GM12878 (cell line): ENCODE measurements at regions not wholly inside any gene's neighbourhood (a gene's known extent, or its start where the extent isn't known, plus 50 kb on each side); places are given as distances from the start of the nearest gene placed in this dataset.

Experiments used
- BMI1 ChIP-seq: fragments of 450-650 bp; IDR thresholded peaks from 2 replicates; pipeline ENCODE4 v1.6.1; 2016; ENCODE audit warnings: mild to moderate bottlenecking, moderate library complexity, borderline replicate concordance
- CREB1 ChIP-seq: IDR thresholded peaks from 2 replicates; pipeline ENCODE4 v1.6.1; 2012; ENCODE audit warnings: low read depth, mild to moderate bottlenecking, inconsistent platforms
- SRF ChIP-seq, 2 experiments: IDR thresholded peaks; 2 replicates each; pipeline ENCODE4 v1.6.1; 2011; ENCODE audit warnings: low read depth in 2 of 2, low read length in 2 of 2, mild to moderate bottlenecking in 1 of 2, moderate library complexity in 1 of 2
- TF ChIP-seq, protein P1 (sequence below): fragments of 450-650 bp; IDR thresholded peaks from 2 replicates; pipeline ENCODE4 v1.6.1; 2017; ENCODE audit warnings: low read depth, mild to moderate bottlenecking, moderate library complexity
- TF ChIP-seq, protein P2 (sequence below): IDR thresholded peaks from 2 replicates; pipeline ENCODE4 v1.6.1; 2012; ENCODE audit warnings: low read depth, low read length, improper control_type of control experiment

GRCh38 chr10:62577666-62578291 lies 203.6 kb downstream of the ZNF365 start:
- TF ChIP-seq CREB1, result no peak
- TF ChIP-seq, protein P1, sequence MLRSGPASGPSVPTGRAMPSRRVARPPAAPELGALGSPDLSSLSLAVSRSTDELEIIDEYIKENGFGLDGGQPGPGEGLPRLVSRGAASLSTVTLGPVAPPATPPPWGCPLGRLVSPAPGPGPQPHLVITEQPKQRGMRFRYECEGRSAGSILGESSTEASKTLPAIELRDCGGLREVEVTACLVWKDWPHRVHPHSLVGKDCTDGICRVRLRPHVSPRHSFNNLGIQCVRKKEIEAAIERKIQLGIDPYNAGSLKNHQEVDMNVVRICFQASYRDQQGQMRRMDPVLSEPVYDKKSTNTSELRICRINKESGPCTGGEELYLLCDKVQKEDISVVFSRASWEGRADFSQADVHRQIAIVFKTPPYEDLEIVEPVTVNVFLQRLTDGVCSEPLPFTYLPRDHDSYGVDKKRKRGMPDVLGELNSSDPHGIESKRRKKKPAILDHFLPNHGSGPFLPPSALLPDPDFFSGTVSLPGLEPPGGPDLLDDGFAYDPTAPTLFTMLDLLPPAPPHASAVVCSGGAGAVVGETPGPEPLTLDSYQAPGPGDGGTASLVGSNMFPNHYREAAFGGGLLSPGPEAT, result no peak
- TF ChIP-seq, protein P2, sequence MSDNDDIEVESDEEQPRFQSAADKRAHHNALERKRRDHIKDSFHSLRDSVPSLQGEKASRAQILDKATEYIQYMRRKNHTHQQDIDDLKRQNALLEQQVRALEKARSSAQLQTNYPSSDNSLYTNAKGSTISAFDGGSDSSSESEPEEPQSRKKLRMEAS, result no peak
- TF ChIP-seq SRF (IDR thresholded peaks at IDR 0.05; ENCODE audit: low read depth in 2 of 2, low read length in 2 of 2), result no peak
- TF ChIP-seq BMI1, result no peak
